DND-41 (cell line): ENCODE measurements at regions not wholly inside any gene's neighbourhood (a gene's known extent, or its start where the extent isn't known, plus 50 kb on each side); places are given as distances from the start of the nearest gene placed in this dataset.

Source experiments
- ATAC-seq: fragments of 200-7000 bp; cut with Tn5 transposase; 3 replicates; pipeline ENCODE4 v1.9.1; 2021; ENCODE audit warnings: low read depth; ENCODE audit not compliant: insufficient read depth
- DNase-seq: peaks from one replicate; pipeline ENCODE4 v3.0.0-alpha.2; 2020
- H2AFZ ChIP-seq: 2 replicates; pipeline ENCODE4 v1.6.0; 2012; ENCODE audit warnings: low read depth, low read length
- H3K27ac ChIP-seq: 2 replicates; pipeline ENCODE4 v1.5.1; 2012; ENCODE audit warnings: low read length, inconsistent platforms
- H3K27me3 ChIP-seq: fragments of 200-600 bp; sonication (generic); 2 replicates; pipeline ENCODE4 v1.6.0; 2012; ENCODE audit warnings: low read length, mild to moderate bottlenecking, inconsistent platforms; ENCODE audit not compliant: insufficient read depth, poor library complexity
- H3K36me3 ChIP-seq: 2 replicates; pipeline ENCODE4 v1.5.1; 2012; ENCODE audit warnings: low read length, inconsistent platforms; ENCODE audit not compliant: insufficient read depth
- H3K4me1 ChIP-seq: 2 replicates; pipeline ENCODE4 v1.5.1; 2012; ENCODE audit warnings: mild to moderate bottlenecking, low read length; ENCODE audit not compliant: insufficient read depth
- H3K4me2 ChIP-seq: 2 replicates; pipeline ENCODE4 v1.6.0; 2012; ENCODE audit warnings: mild to moderate bottlenecking, moderate library complexity, low read length, inconsistent platforms; ENCODE audit not compliant: insufficient read depth
- H3K4me3 ChIP-seq, 2 experiments: fragments of 200-600 bp in 1 of 2; shearing (Covaris generic) in 1 of 2; 2 replicates each; pipeline ENCODE4 v1.5.1; 2012 to 2016; ENCODE audit warnings: inconsistent platforms in 2 of 2, low read length in 2 of 2, mild to moderate bottlenecking in 2 of 2, low read depth in 1 of 2, moderate library complexity in 1 of 2
- H3K79me2 ChIP-seq: 2 replicates; pipeline ENCODE4 v1.6.0; 2012; ENCODE audit warnings: low read length, inconsistent platforms; ENCODE audit not compliant: insufficient read depth
- H3K9ac ChIP-seq: 2 replicates; pipeline ENCODE4 v1.6.0; 2012; ENCODE audit warnings: low read depth, mild to moderate bottlenecking, inconsistent platforms, low read length, moderate library complexity
- H3K9me3 ChIP-seq: 2 replicates; pipeline ENCODE4 v1.5.1; 2012; ENCODE audit warnings: low read length, moderate library complexity, mild to moderate bottlenecking, inconsistent platforms; ENCODE audit not compliant: insufficient read depth, severe bottlenecking
- H4K20me1 ChIP-seq: 2 replicates; pipeline ENCODE4 v1.6.0; 2012; ENCODE audit warnings: low read length; ENCODE audit not compliant: insufficient read depth
- CTCF ChIP-seq: IDR thresholded peaks from 2 replicates; pipeline ENCODE4 v1.5.1; 2012; ENCODE audit warnings: borderline replicate concordance, low read length, moderate library complexity, mild to moderate bottlenecking; ENCODE audit not compliant: poor library complexity, severe bottlenecking; ENCODE audit errors: extremely low read depth
- EZH2 ChIP-seq: IDR thresholded peaks from 3 replicates; pipeline ENCODE4 v1.6.1; 2012; ENCODE audit warnings: borderline replicate concordance, low read depth, mild to moderate bottlenecking, moderate library complexity, low read length, inconsistent platforms; ENCODE audit not compliant: severe bottlenecking

GRCh38 chr2:122094557-122094956, 339.1 kb downstream of the TSN start:
- Histone ChIP-seq H3K4me2 (no peak overlapping the region), H4K20me1 (no peaks in the 10 kb centered on the region), H3K9ac (no peak overlapping the region), H3K4me1 (no peaks in the 10 kb centered on the region), H3K27me3 (no peaks in the 10 kb centered on the region), H3K9me3 (no peaks in the 10 kb centered on the region), H3K4me3 (no peak overlapping the region), H2AFZ (no peak overlapping the region), H3K27ac (no peak overlapping the region), H3K36me3 (no peaks in the 10 kb centered on the region), H3K79me2 (no peaks in the 10 kb centered on the region)
- DNase-seq (no peak), ATAC-seq (no peak)
- TF ChIP-seq EZH2 (no peak), CTCF (no peak)

DNA sequence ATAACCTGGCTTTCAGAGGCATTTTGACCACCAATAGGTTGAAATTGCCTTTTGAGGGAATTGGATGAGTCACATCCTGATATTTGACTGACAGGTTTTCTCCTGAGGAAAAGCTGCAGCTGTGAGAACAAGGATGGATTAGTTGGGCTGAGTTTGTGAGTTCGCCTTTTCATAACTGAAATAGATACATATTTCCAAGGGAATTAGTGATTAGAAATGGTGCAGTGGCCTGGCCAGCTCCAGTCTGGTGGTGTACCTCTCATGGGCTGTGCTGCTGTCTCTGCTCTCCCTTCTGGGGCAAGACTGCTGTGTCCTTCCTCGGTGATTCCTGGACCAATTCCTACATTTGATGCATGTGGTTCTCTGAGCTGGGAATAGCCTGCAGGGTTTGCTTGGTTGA, 341.3 kb downstream of the TSN start:
- Histone ChIP-seq H4K20me1 (no peaks in the 10 kb centered on the region), H3K4me2 (no peak overlapping the region), H3K9me3 (no peaks in the 10 kb centered on the region), H3K27ac (no peak overlapping the region), H3K27me3 (no peaks in the 10 kb centered on the region), H3K4me3 (no peak overlapping the region), H3K4me1 (no peaks in the 10 kb centered on the region), H3K36me3 (no peaks in the 10 kb centered on the region), H2AFZ (no peak overlapping the region), H3K9ac (no peak overlapping the region), H3K79me2 (no peaks in the 10 kb centered on the region)
- TF ChIP-seq EZH2 (no peak), CTCF (no peak)
- DNase-seq (no peak), ATAC-seq (no peak)

- H3K36me3 ChIP-seq: no peaks in the 10 kb centered on the region
- TF ChIP-seq EZH2 (no peak), CTCF (no peak)
- DNase-seq (no peak), ATAC-seq (no peak)
- H3K79me2 ChIP-seq: no peaks in the 10 kb centered on the region
- H3K27me3 ChIP-seq: no peaks in the 10 kb centered on the region
- no peak overlapping the region for H2AFZ ChIP-seq
- H4K20me1 ChIP-seq: no peaks in the 10 kb centered on the region
- no peak overlapping the region for H3K27ac ChIP-seq
- H3K9me3 ChIP-seq: no peaks in the 10 kb centered on the region
- H3K4me1 ChIP-seq: no peaks in the 10 kb centered on the region
- no peak overlapping the region for H3K4me3 ChIP-seq
- H3K4me2 ChIP-seq: no peak overlapping the region
- no peak overlapping the region for H3K9ac ChIP-seq
These were observed 342.9 kb downstream of the TSN start for GRCh38 chr2:122098306-122098705.

DNA sequence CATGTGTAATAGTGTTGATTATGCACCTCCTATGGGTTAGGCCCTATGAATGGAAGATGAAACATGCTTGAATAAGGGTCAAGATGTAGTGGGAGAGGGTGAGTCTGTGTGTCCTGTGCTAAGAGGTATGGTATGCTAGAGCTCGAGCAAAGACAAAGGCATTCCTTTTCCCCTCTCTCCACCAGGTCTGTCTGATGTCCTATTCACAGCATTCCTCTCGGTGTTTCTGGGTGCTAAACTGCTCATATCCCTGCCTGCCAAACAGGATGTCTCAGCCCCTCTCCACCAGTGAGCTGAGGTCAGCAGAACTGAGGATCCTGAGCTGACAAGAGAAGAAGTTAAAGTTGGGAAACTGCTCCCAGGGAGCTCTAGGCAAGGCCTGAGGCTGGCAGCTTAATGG, 344.9 kb downstream of the TSN start:
- no peak for ATAC-seq
- Histone ChIP-seq H2AFZ (no peak overlapping the region), H3K9me3 (no peaks in the 10 kb centered on the region), H3K27me3 (no peaks in the 10 kb centered on the region), H3K4me3 (no peak overlapping the region), H4K20me1 (no peaks in the 10 kb centered on the region), H3K79me2 (no peaks in the 10 kb centered on the region), H3K4me2 (no peak overlapping the region), H3K27ac (no peak overlapping the region), H3K9ac (no peak overlapping the region), H3K4me1 (no peaks in the 10 kb centered on the region), H3K36me3 (no peaks in the 10 kb centered on the region)
- no peak for DNase-seq
- TF ChIP-seq CTCF: no peak
- no peak for TF ChIP-seq EZH2
